HEK293 (cell line): ENCODE measurements at regions not wholly inside any gene's neighbourhood (a gene's known extent, or its start where the extent isn't known, plus 50 kb on each side); places are given as distances from the start of the nearest gene placed in this dataset.

Source experiments
- GLIS1 ChIP-seq: fragments of 450-650 bp; formaldehyde crosslinking; IDR thresholded peaks from 2 replicates; pipeline ENCODE4 v1.5.1; 2016; ENCODE audit warnings: missing biosample characterization, missing genetic modification characterization
- HIC1 ChIP-seq: fragments of 450-650 bp; formaldehyde crosslinking; IDR thresholded peaks from 2 replicates; pipeline ENCODE4 v1.5.1; 2016; ENCODE audit warnings: missing biosample characterization, missing genetic modification characterization
- MEIS1 ChIP-seq: sonication (generic); formaldehyde crosslinking; IDR thresholded peaks from 2 replicates; pipeline ENCODE4 v1.8.1; 2022; ENCODE audit warnings: missing genetic modification reagents, mild to moderate bottlenecking, borderline replicate concordance
- OSR2 ChIP-seq: fragments of 450-650 bp; formaldehyde crosslinking; IDR thresholded peaks from 2 replicates; pipeline ENCODE4 v1.5.1; 2016; ENCODE audit warnings: missing biosample characterization, missing genetic modification characterization
- PRDM1 ChIP-seq: fragments of 450-650 bp; formaldehyde crosslinking; IDR thresholded peaks from 2 replicates; pipeline ENCODE4; 2016; ENCODE audit warnings: missing biosample characterization, missing genetic modification characterization
- PRDM6 ChIP-seq: fragments of 450-650 bp; formaldehyde crosslinking; IDR thresholded peaks from 2 replicates; pipeline ENCODE4 v1.5.1; 2017; ENCODE audit warnings: missing biosample characterization, missing genetic modification characterization
- ZBTB11 ChIP-seq: fragments of 450-650 bp; formaldehyde crosslinking; conservative IDR thresholded peaks from 2 replicates; pipeline ENCODE4 v1.5.1; 2016; ENCODE audit warnings: low read depth, missing biosample characterization, missing genetic modification characterization
- ZBTB44 ChIP-seq: fragments of 450-650 bp; IDR thresholded peaks from 2 replicates; pipeline ENCODE4 v1.5.1; 2018; ENCODE audit warnings: missing biosample characterization, mild to moderate bottlenecking, missing genetic modification characterization
- ZEB2 ChIP-seq: fragments of 450-650 bp; formaldehyde crosslinking; IDR thresholded peaks from 2 replicates; pipeline ENCODE4 v1.5.1; 2016; ENCODE audit warnings: missing biosample characterization, missing genetic modification characterization
- ZFP37 ChIP-seq: fragments of 450-650 bp; formaldehyde crosslinking; IDR thresholded peaks from 2 replicates; pipeline ENCODE4 v1.5.1; 2016; ENCODE audit warnings: missing biosample characterization, missing genetic modification characterization
- ZNF26 ChIP-seq: fragments of 450-650 bp; formaldehyde crosslinking; IDR thresholded peaks from 2 replicates; pipeline ENCODE4 v1.5.1; 2016; ENCODE audit warnings: missing biosample characterization, missing genetic modification characterization
- ZNF335 ChIP-seq: fragments of 450-650 bp; formaldehyde crosslinking; conservative IDR thresholded peaks from 2 replicates; pipeline ENCODE4 v1.5.1; 2016; ENCODE audit warnings: missing biosample characterization, missing genetic modification characterization
- ZNF398 ChIP-seq: fragments of 450-650 bp; formaldehyde crosslinking; IDR thresholded peaks from 2 replicates; pipeline ENCODE4 v1.5.1; 2017; ENCODE audit warnings: missing biosample characterization, missing genetic modification characterization
- ZNF580 ChIP-seq: fragments of 450-650 bp; formaldehyde crosslinking; IDR thresholded peaks from 2 replicates; pipeline ENCODE4 v1.5.1; 2016; ENCODE audit warnings: missing biosample characterization, missing genetic modification characterization
- ZNF600 ChIP-seq: fragments of 450-650 bp; formaldehyde crosslinking; IDR thresholded peaks from 2 replicates; pipeline ENCODE4 v1.5.1; 2016; ENCODE audit warnings: missing biosample characterization, missing genetic modification characterization
- ZNF660 ChIP-seq: fragments of 450-650 bp; IDR thresholded peaks from 2 replicates; pipeline ENCODE4 v1.5.1; 2018; ENCODE audit warnings: missing biosample characterization, mild to moderate bottlenecking, missing genetic modification characterization
- ZSCAN4 ChIP-seq: fragments of 450-650 bp; formaldehyde crosslinking; IDR thresholded peaks from 2 replicates; pipeline ENCODE4 v1.5.1; 2017; ENCODE audit warnings: missing biosample characterization, missing genetic modification characterization

GRCh38 chr1:185646202-185646683, 87.9 kb upstream of the HMCN1 start (continued):
- TF ChIP-seq ZBTB44, result peak; percentile 52; the same call in 1 of the 2 replicates
- 0 out of 2 replicates have a peak, but pooled peaks have one; percentile 12 for TF ChIP-seq ZNF580 (tag by site-specific recombination)
- TF ChIP-seq ZBTB11 (tag by site-specific recombination), result no peak
- TF ChIP-seq ZFP37 (tag by site-specific recombination), result no peak
- peak; percentile 50; the same call in 1 of the 2 replicates for TF ChIP-seq GLIS1 (tag by site-specific recombination)
- TF ChIP-seq ZNF660, result peak; percentile 75; the same call in 1 of the 2 replicates
- TF ChIP-seq PRDM1, result 0 out of 2 replicates have a peak, but pooled peaks have one; percentile 28
- TF ChIP-seq ZNF26 (tag by site-specific recombination), result no peak
- TF ChIP-seq ZNF335 (tag by site-specific recombination), result peak; percentile 21; the same call in 1 of the 2 replicates
- no peak for TF ChIP-seq ZNF600 (tag by site-specific recombination)
- TF ChIP-seq ZSCAN4 (tag by site-specific recombination), result no peak
- 0 out of 2 replicates have a peak, but pooled peaks have one; percentile 29 for TF ChIP-seq MEIS1 (CRISPR knock-in tag)
- TF ChIP-seq ZNF398, result no peak
- 0 out of 2 replicates have a peak, but pooled peaks have one; percentile 22 for TF ChIP-seq ZEB2 (tag by site-specific recombination)
- peak; percentile 34; the same call in 1 of the 2 replicates for TF ChIP-seq HIC1
- TF ChIP-seq OSR2, result peak; percentile 83
- peak; percentile 74 for TF ChIP-seq PRDM6 (tag by site-specific recombination)
